HEK293 (cell line): ENCODE measurements at regions not wholly inside any gene's neighbourhood (a gene's known extent, or its start where the extent isn't known, plus 50 kb on each side); places are given as distances from the start of the nearest gene placed in this dataset.

Experiments used
- CTCF ChIA-PET: fragments of 350-600 bp; formaldehyde crosslinking; extraction: SDS; loops from one replicate; lab custom pipeline; 2021; ENCODE audit warnings: antibody characterized with exemption; lab: Yijun Ruan, JAX
- POLR2A ChIA-PET: fragments of 300-600 bp; formaldehyde crosslinking; extraction: SDS; loops from one replicate; lab custom pipeline; 2020; ENCODE audit warnings: antibody characterized with exemption, inconsistent platforms; lab: Yijun Ruan, JAX
- H3K27ac ChIP-seq: fragments of 200-500 bp; sonication (Bioruptor generic); 2 replicates; pipeline ENCODE4 v1.5.1; 2014; ENCODE audit warnings: low read depth, low read length, control low read depth, inconsistent platforms; ENCODE audit errors: extremely low read depth
- H3K36me3 ChIP-seq, 2 experiments: fragments of 200-500 bp in 1 of 2; sonication (Bioruptor generic) in 1 of 2; 1 replicate in 1 of 2; 2 replicates in 1 of 2; pipeline ENCODE4 v1.5.1; 2014 to 2017; ENCODE audit warnings: inconsistent platforms in 2 of 2, low read length in 2 of 2; ENCODE audit not compliant: control insufficient read depth in 2 of 2, insufficient read depth in 1 of 2
- H3K4me1 ChIP-seq: fragments of 200-500 bp; sonication (Bioruptor generic); 2 replicates; pipeline ENCODE4 v1.5.1; 2014; ENCODE audit warnings: mild to moderate bottlenecking, low read length, inconsistent platforms; ENCODE audit not compliant: control insufficient read depth, insufficient read depth
- H3K4me3 ChIP-seq: 2 replicates; pipeline ENCODE4 v1.5.1; 2011; ENCODE audit warnings: low read depth, mild to moderate bottlenecking, control low read depth, low read length, moderate library complexity
- H3K9me3 ChIP-seq: fragments of 200-500 bp; sonication (Bioruptor generic); 2 replicates; pipeline ENCODE4 v1.5.1; 2014; ENCODE audit warnings: low read depth, low read length, inconsistent platforms; ENCODE audit not compliant: control insufficient read depth, insufficient read depth
- KLF9 ChIP-seq: fragments of 450-650 bp; formaldehyde crosslinking; IDR thresholded peaks from 2 replicates; pipeline ENCODE4 v1.5.1; 2016; ENCODE audit warnings: missing biosample characterization, missing genetic modification characterization, low read depth
- SP7 ChIP-seq: fragments of 450-650 bp; formaldehyde crosslinking; IDR thresholded peaks from 2 replicates; pipeline ENCODE4 v1.5.1; 2016; ENCODE audit warnings: missing biosample characterization, missing genetic modification characterization
- YY1 ChIP-seq: fragments of 450-650 bp; formaldehyde crosslinking; IDR thresholded peaks from 2 replicates; pipeline ENCODE4 v1.5.1; 2018; ENCODE audit warnings: missing biosample characterization, missing genetic modification characterization
- ZBTB20 ChIP-seq: fragments of 450-650 bp; formaldehyde crosslinking; IDR thresholded peaks from 2 replicates; pipeline ENCODE4 v1.5.1; 2016; ENCODE audit warnings: missing biosample characterization, missing genetic modification characterization
- ZNF112 ChIP-seq: fragments of 450-650 bp; formaldehyde crosslinking; IDR thresholded peaks from 2 replicates; pipeline ENCODE4 v1.5.0; 2017; ENCODE audit warnings: missing biosample characterization, missing genetic modification characterization
- ZNF138 ChIP-seq: fragments of 450-650 bp; formaldehyde crosslinking; IDR thresholded peaks from 2 replicates; pipeline ENCODE4 v1.5.1; 2016; ENCODE audit warnings: missing biosample characterization, missing genetic modification characterization, borderline replicate concordance
- ZNF274 ChIP-seq, 2 experiments: fragments of 200-500 bp in 1 of 2; fragments of 450-650 bp in 1 of 2; sonication (Bioruptor generic) in 1 of 2; formaldehyde crosslinking in 1 of 2; IDR thresholded peaks; 2 replicates each; pipeline versions ENCODE4 v1.5.1 to v1.6.1; 2014 to 2016; ENCODE audit warnings: borderline replicate concordance in 1 of 2, inconsistent platforms in 1 of 2, low read length in 1 of 2, missing biosample characterization in 1 of 2, missing genetic modification characterization in 1 of 2
- ZNF311 ChIP-seq: fragments of 450-650 bp; formaldehyde crosslinking; IDR thresholded peaks from 2 replicates; pipeline ENCODE4 v1.5.1; 2017; ENCODE audit warnings: missing biosample characterization, missing genetic modification characterization, borderline replicate concordance
- ZNF398 ChIP-seq: fragments of 450-650 bp; formaldehyde crosslinking; IDR thresholded peaks from 2 replicates; pipeline ENCODE4 v1.5.1; 2017; ENCODE audit warnings: missing biosample characterization, missing genetic modification characterization
- ZNF449 ChIP-seq: fragments of 450-650 bp; formaldehyde crosslinking; IDR thresholded peaks from 2 replicates; pipeline ENCODE4 v1.5.1; 2017; ENCODE audit warnings: missing biosample characterization, mild to moderate bottlenecking, missing genetic modification characterization, moderate library complexity
- ZNF521 ChIP-seq: fragments of 450-650 bp; formaldehyde crosslinking; IDR thresholded peaks from 2 replicates; pipeline ENCODE4 v1.5.1; 2017; ENCODE audit warnings: missing biosample characterization, mild to moderate bottlenecking, missing genetic modification characterization
- ZNF561 ChIP-seq: fragments of 450-650 bp; IDR thresholded peaks from 2 replicates; pipeline ENCODE4 v1.5.1; 2018; ENCODE audit warnings: missing biosample characterization, missing genetic modification characterization, borderline replicate concordance
- ZNF580 ChIP-seq: fragments of 450-650 bp; formaldehyde crosslinking; IDR thresholded peaks from 2 replicates; pipeline ENCODE4 v1.5.1; 2016; ENCODE audit warnings: missing biosample characterization, missing genetic modification characterization
- ZNF610 ChIP-seq: fragments of 450-650 bp; formaldehyde crosslinking; IDR thresholded peaks from 2 replicates; pipeline ENCODE4 v1.5.1; 2016; ENCODE audit warnings: missing biosample characterization, missing genetic modification characterization, borderline replicate concordance
- ZNF626 ChIP-seq: fragments of 450-650 bp; sonication (Bioruptor Pico); formaldehyde crosslinking; IDR thresholded peaks from 2 replicates; pipeline ENCODE4 v1.5.1; 2018; ENCODE audit warnings: missing biosample characterization, missing genetic modification characterization, inconsistent platforms
- TF ChIP-seq, protein P1 (sequence below): fragments of 450-650 bp; formaldehyde crosslinking; IDR thresholded peaks from 2 replicates; pipeline ENCODE4 v1.5.1; 2016; ENCODE audit warnings: missing biosample characterization, missing genetic modification characterization
- TF ChIP-seq, protein P2 (sequence below): fragments of 450-650 bp; formaldehyde crosslinking; IDR thresholded peaks from 2 replicates; pipeline ENCODE4 v1.5.1; 2017; ENCODE audit warnings: missing biosample characterization, missing genetic modification characterization
- TF ChIP-seq, protein P3 (sequence below): fragments of 450-650 bp; formaldehyde crosslinking; IDR thresholded peaks from 2 replicates; pipeline ENCODE4; 2016; ENCODE audit warnings: missing biosample characterization, missing genetic modification characterization
- TF ChIP-seq, protein P4 (sequence below): fragments of 450-650 bp; formaldehyde crosslinking; IDR thresholded peaks from 2 replicates; pipeline ENCODE4 v1.5.1; 2017; ENCODE audit warnings: missing biosample characterization, missing genetic modification characterization

GRCh38 chr6:47130086-47130485 is 88.0 kb upstream of the ADGRF1 start:
- Histone ChIP-seq H3K36me3 (no peaks in the 10 kb centered on the region), H3K27ac (no peak overlapping the region)
- TF ChIP-seq, protein P1, sequence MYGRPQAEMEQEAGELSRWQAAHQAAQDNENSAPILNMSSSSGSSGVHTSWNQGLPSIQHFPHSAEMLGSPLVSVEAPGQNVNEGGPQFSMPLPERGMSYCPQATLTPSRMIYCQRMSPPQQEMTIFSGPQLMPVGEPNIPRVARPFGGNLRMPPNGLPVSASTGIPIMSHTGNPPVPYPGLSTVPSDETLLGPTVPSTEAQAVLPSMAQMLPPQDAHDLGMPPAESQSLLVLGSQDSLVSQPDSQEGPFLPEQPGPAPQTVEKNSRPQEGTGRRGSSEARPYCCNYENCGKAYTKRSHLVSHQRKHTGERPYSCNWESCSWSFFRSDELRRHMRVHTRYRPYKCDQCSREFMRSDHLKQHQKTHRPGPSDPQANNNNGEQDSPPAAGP (tag by site-specific recombination): no peak
- no peak for TF ChIP-seq ZNF138 (tag by site-specific recombination)
- no peak for TF ChIP-seq ZNF561 (tag by site-specific recombination)
- TF ChIP-seq ZNF580 (tag by site-specific recombination): no peak
- no peak for TF ChIP-seq YY1 (tag by site-specific recombination)
- TF ChIP-seq ZNF521: no peak
- TF ChIP-seq ZNF398: no peak
- no peak for TF ChIP-seq ZNF311
- TF ChIP-seq SP7 (tag by site-specific recombination): no peak
- TF ChIP-seq, protein P2, sequence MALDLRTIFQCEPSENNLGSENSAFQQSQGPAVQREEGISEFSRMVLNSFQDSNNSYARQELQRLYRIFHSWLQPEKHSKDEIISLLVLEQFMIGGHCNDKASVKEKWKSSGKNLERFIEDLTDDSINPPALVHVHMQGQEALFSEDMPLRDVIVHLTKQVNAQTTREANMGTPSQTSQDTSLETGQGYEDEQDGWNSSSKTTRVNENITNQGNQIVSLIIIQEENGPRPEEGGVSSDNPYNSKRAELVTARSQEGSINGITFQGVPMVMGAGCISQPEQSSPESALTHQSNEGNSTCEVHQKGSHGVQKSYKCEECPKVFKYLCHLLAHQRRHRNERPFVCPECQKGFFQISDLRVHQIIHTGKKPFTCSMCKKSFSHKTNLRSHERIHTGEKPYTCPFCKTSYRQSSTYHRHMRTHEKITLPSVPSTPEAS (tag by site-specific recombination): no peak
- TF ChIP-seq ZNF274 (IDR thresholded peaks at IDR 0.05; ENCODE audit: low read length): no peak
- TF ChIP-seq ZNF274 (tag by site-specific recombination; IDR thresholded peaks at IDR 0.05; ENCODE audit: borderline replicate concordance): no peak
- no peak for TF ChIP-seq ZBTB20
- no peak for TF ChIP-seq ZNF449 (tag by site-specific recombination)
- no peak for TF ChIP-seq ZNF610
- TF ChIP-seq, protein P3, sequence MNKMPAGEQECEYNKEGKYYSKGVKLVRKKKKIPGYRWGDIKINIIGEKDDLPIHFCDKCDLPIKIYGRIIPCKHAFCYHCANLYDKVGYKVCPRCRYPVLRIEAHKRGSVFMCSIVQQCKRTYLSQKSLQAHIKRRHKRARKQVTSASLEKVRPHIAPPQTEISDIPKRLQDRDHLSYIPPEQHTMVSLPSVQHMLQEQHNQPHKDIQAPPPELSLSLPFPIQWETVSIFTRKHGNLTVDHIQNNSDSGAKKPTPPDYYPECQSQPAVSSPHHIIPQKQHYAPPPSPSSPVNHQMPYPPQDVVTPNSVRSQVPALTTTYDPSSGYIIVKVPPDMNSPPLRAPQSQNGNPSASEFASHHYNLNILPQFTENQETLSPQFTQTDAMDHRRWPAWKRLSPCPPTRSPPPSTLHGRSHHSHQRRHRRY (tag by site-specific recombination): no peak
- no peak for TF ChIP-seq KLF9 (tag by site-specific recombination)
- TF ChIP-seq ZNF626 (tag by site-specific recombination): no peak
- TF ChIP-seq ZNF112 (tag by site-specific recombination): no peak
- TF ChIP-seq, protein P4, sequence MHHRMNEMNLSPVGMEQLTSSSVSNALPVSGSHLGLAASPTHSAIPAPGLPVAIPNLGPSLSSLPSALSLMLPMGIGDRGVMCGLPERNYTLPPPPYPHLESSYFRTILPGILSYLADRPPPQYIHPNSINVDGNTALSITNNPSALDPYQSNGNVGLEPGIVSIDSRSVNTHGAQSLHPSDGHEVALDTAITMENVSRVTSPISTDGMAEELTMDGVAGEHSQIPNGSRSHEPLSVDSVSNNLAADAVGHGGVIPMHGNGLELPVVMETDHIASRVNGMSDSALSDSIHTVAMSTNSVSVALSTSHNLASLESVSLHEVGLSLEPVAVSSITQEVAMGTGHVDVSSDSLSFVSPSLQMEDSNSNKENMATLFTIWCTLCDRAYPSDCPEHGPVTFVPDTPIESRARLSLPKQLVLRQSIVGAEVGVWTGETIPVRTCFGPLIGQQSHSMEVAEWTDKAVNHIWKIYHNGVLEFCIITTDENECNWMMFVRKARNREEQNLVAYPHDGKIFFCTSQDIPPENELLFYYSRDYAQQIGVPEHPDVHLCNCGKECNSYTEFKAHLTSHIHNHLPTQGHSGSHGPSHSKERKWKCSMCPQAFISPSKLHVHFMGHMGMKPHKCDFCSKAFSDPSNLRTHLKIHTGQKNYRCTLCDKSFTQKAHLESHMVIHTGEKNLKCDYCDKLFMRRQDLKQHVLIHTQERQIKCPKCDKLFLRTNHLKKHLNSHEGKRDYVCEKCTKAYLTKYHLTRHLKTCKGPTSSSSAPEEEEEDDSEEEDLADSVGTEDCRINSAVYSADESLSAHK (tag by site-specific recombination): no peak
- TF ChIP-seq, all 188 proteins: peak for 0
- H3K9me3 ChIP-seq: no peaks in the 10 kb centered on the region
- CTCF ChIA-PET: interaction anchor here (0.6 to 1.1 kb wide), 2 partner anchors 11 to 33 kb away, joined by 3 read pairs; no protein-coding TSS in a partner anchor
- peaks cover 41% of the 10 kb centered on the region for H3K4me1 ChIP-seq
- H3K4me3 ChIP-seq: no peak overlapping the region
- POLR2A ChIA-PET: no interaction called here
